H1 (cell line): ENCODE measurements at regions not wholly inside any gene's neighbourhood (a gene's known extent, or its start where the extent isn't known, plus 50 kb on each side); places are given as distances from the start of the nearest gene placed in this dataset.

Experiments used
- KDM4A ChIP-seq: IDR thresholded peaks from one replicate; pipeline ENCODE4 v1.7.1; 2012; ENCODE audit warnings: low read depth, mild to moderate bottlenecking, moderate library complexity, low read length, inconsistent platforms; ENCODE audit not compliant: severe bottlenecking
- PHF8 ChIP-seq: fragments of 200-600 bp; sonication (generic); conservative IDR thresholded peaks from 2 replicates; pipeline ENCODE4 v1.7.1; 2012; ENCODE audit warnings: low read depth, mild to moderate bottlenecking, inconsistent platforms, low read length, moderate library complexity
- POU5F1 ChIP-seq: IDR thresholded peaks from 2 replicates; pipeline ENCODE4 v1.6.1; 2011; ENCODE audit warnings: low read depth, mild to moderate bottlenecking, low read length, moderate library complexity
- SAP30 ChIP-seq: fragments of 300-600 bp; sonication (generic); IDR thresholded peaks from 2 replicates; pipeline ENCODE4 v1.7.1; 2012; ENCODE audit warnings: low read length, moderate library complexity, mild to moderate bottlenecking, inconsistent platforms; ENCODE audit not compliant: insufficient read depth, insufficient replicate concordance
- YY1 ChIP-seq: IDR thresholded peaks from 2 replicates; pipeline ENCODE4 v1.6.1; 2011; ENCODE audit warnings: low read depth, mild to moderate bottlenecking, low read length

GRCh38 chr3:10669490-10670048 is 146.5 kb upstream of the SLC6A11 start (continued):
- TF ChIP-seq KDM4A: no peak
- TF ChIP-seq PHF8: no peak
- no peak for TF ChIP-seq POU5F1
- TF ChIP-seq YY1: no peak
- no peak for TF ChIP-seq SAP30
